Thymus (tissue), 11 donors: ENCODE measurements at regions not wholly inside any gene's neighbourhood (a gene's known extent, or its start where the extent isn't known, plus 50 kb on each side); places are given as distances from the start of the nearest gene placed in this dataset.
"Not testable (repeated sequence)": the region's sequence is repeated elsewhere in the genome, so short reads cannot be mapped to it uniquely, and the experiment has no call there.

Experiments used
- DNase-seq, 9 donors: peaks; one replicate each; pipeline ENCODE4 v3.0.0-alpha.2; 2013; ENCODE audit warnings: low spot score in 9 of 9, low read depth in 6 of 9, missing footprints in 1 of 9
- H3K27ac ChIP-seq, 2 donors: one replicate each; pipeline ENCODE4 v1.5.1; 2013; ENCODE audit warnings: control low read depth in 1 of 2, low read depth in 1 of 2, low read length in 1 of 2, mild to moderate bottlenecking in 1 of 2, moderate library complexity in 1 of 2
- H3K27me3 ChIP-seq, 2 donors: one replicate each; pipeline ENCODE4 v1.5.1; 2013; ENCODE audit warnings: low read length in 1 of 2; ENCODE audit not compliant: control insufficient read depth in 2 of 2, insufficient read depth in 1 of 2
- H3K36me3 ChIP-seq, 2 donors: one replicate each; pipeline ENCODE4 v1.5.1; 2013; ENCODE audit warnings: low read length in 1 of 2, mild to moderate bottlenecking in 1 of 2, moderate library complexity in 1 of 2; ENCODE audit not compliant: control insufficient read depth in 2 of 2, insufficient read depth in 2 of 2
- H3K4me1 ChIP-seq, 2 donors: one replicate each; pipeline ENCODE4 v1.5.1; 2013; ENCODE audit warnings: low read length in 2 of 2; ENCODE audit not compliant: control insufficient read depth in 2 of 2, insufficient read depth in 2 of 2
- H3K4me3 ChIP-seq, 2 donors: one replicate each; pipeline ENCODE4 v1.5.1; 2013; ENCODE audit warnings: low read length in 2 of 2, control low read depth in 1 of 2, mild to moderate bottlenecking in 1 of 2
- H3K9me3 ChIP-seq, 2 donors: one replicate each; pipeline ENCODE4 v1.5.1; 2013; ENCODE audit warnings: low read length in 1 of 2, mild to moderate bottlenecking in 1 of 2; ENCODE audit not compliant: control insufficient read depth in 2 of 2, insufficient read depth in 1 of 2
- WGBS: extraction: QIAGEN DNeasy Blood & Tissue Kit; methylation state at CpG from one replicate; pipeline ENCODE4 v1.1.7; 2013; 5-methylcytosine and 5-hydroxymethylcytosine counted together
- donor health status: healthy.

- no peak for DNase-seq
- Histone ChIP-seq H3K4me3 (no peak overlapping the region), H3K27me3 (no peaks in the 10 kb centered on the region), H3K36me3 (no peaks in the 10 kb centered on the region), H3K4me1 (no peaks in the 10 kb centered on the region), H3K27ac (no peak overlapping the region), H3K9me3 (peaks cover 0 to 4% of the 10 kb centered on the region in 2 donors)
- 86% methylated on average over 6 of the region's 6 CpGs for WGBS
Observed at GRCh38 chr18:67385455-67385854, 131.1 kb downstream of the DSEL start.

- WGBS = 68% methylated on average over 3 of the region's 3 CpGs
- not testable (repeated sequence) for DNase-seq, H3K4me3 ChIP-seq, H3K27me3 ChIP-seq, H3K4me1 ChIP-seq, H3K9me3 ChIP-seq, H3K27ac ChIP-seq, H3K36me3 ChIP-seq
Observed at GRCh38 chr18:67384057-67384456, 132.5 kb downstream of the DSEL start.

GRCh38 chr18:67381608-67382150 is 134.8 kb downstream of the DSEL start:
- H3K9me3 ChIP-seq = peaks cover 0 to 4% of the 10 kb centered on the region in 2 donors
- H3K4me1 ChIP-seq = no peaks in the 10 kb centered on the region
- DNase-seq = no peak
- no peaks in the 10 kb centered on the region for H3K36me3 ChIP-seq
- H3K27me3 ChIP-seq = no peaks in the 10 kb centered on the region
- no peak overlapping the region for H3K4me3 ChIP-seq
- 96% methylated on average over 10 of the region's 10 CpGs for WGBS
- H3K27ac ChIP-seq = no peak overlapping the region

GRCh38 chr18:67380867-67381266 is 135.7 kb downstream of the DSEL start:
- Histone ChIP-seq H3K4me1 (no peaks in the 10 kb centered on the region), H3K4me3 (no peak overlapping the region), H3K27me3 (no peaks in the 10 kb centered on the region), H3K9me3 (peaks cover 0 to 4% of the 10 kb centered on the region in 2 donors), H3K36me3 (no peaks in the 10 kb centered on the region), H3K27ac (no peak overlapping the region)
- 94% methylated on average over 3 of the region's 3 CpGs for WGBS
- DNase-seq = no peak

GRCh38 chr18:67379981-67380380 is 136.5 kb downstream of the DSEL start:
- Histone ChIP-seq H3K4me3 (no peak overlapping the region), H3K27ac (no peak overlapping the region)
- 98% methylated on average over 2 of the region's 2 CpGs for WGBS

GRCh38 chr18:67376372-67376771 is 140.1 kb downstream of the DSEL start:
- WGBS = 66% methylated on average over 2 of the region's 2 CpGs
- Histone ChIP-seq H3K27me3 (no peaks in the 10 kb centered on the region), H3K4me3 (no peak overlapping the region), H3K4me1 (no peaks in the 10 kb centered on the region), H3K9me3 (no peaks in the 10 kb centered on the region), H3K36me3 (no peaks in the 10 kb centered on the region), H3K27ac (no peak overlapping the region)
- DNase-seq = no peak

More at GRCh38 chr18:67379981-67380380, 136.5 kb downstream of the DSEL start:
- Histone ChIP-seq H3K4me1 (no peaks in the 10 kb centered on the region), H3K36me3 (no peaks in the 10 kb centered on the region), H3K27me3 (no peaks in the 10 kb centered on the region), H3K9me3 (peaks cover 0 to 4% of the 10 kb centered on the region in 2 donors)
- no peak for DNase-seq

- H3K36me3 ChIP-seq = no peaks in the 10 kb centered on the region
- H3K27me3 ChIP-seq = no peaks in the 10 kb centered on the region
- no peak overlapping the region for H3K4me3 ChIP-seq
- H3K4me1 ChIP-seq = no peaks in the 10 kb centered on the region
- WGBS = 98% methylated on average over 2 of the region's 2 CpGs
- H3K27ac ChIP-seq = no peak overlapping the region
- no peaks in the 10 kb centered on the region for H3K9me3 ChIP-seq
- DNase-seq = no peak
Observed at GRCh38 chr18:67373636-67374035, 142.9 kb downstream of the DSEL start.

- Histone ChIP-seq H3K27me3 (no peaks in the 10 kb centered on the region), H3K36me3 (no peaks in the 10 kb centered on the region), H3K4me3 (no peak overlapping the region), H3K4me1 (no peaks in the 10 kb centered on the region), H3K9me3 (no peaks in the 10 kb centered on the region), H3K27ac (no peak overlapping the region)
- WGBS = 93% methylated on average over 2 of the region's 2 CpGs
- no peak for DNase-seq
Observed at GRCh38 chr18:67367540-67367939, 149.0 kb downstream of the DSEL start.

- Histone ChIP-seq H3K4me1 (no peaks in the 10 kb centered on the region), H3K4me3 (no peak overlapping the region), H3K27ac (no peak overlapping the region), H3K27me3 (no peaks in the 10 kb centered on the region), H3K9me3 (no peaks in the 10 kb centered on the region), H3K36me3 (no peaks in the 10 kb centered on the region)
- DNase-seq = peak in 1 of 9 donors; percentile 1
- WGBS = 98% methylated on average over 3 of the region's 3 CpGs
Observed at GRCh38 chr18:67363694-67364093, 152.8 kb downstream of the DSEL start.

- H3K4me1 ChIP-seq = no peaks in the 10 kb centered on the region
- no peak overlapping the region for H3K27ac ChIP-seq
- H3K36me3 ChIP-seq = no peaks in the 10 kb centered on the region
- no peaks in the 10 kb centered on the region for H3K27me3 ChIP-seq
- no peak overlapping the region for H3K4me3 ChIP-seq
- 52% methylated on average over 2 of the region's 2 CpGs for WGBS
- DNase-seq = no peak
- H3K9me3 ChIP-seq = no peaks in the 10 kb centered on the region
Observed at GRCh38 chr18:67362906-67363305, 153.6 kb downstream of the DSEL start.
